ENCODE measurements at regions not wholly inside any gene's neighbourhood (a gene's known extent, or its start where the extent isn't known, plus 50 kb on each side); places are given as distances from the start of the nearest gene placed in this dataset.

GRCh38 chr18:10182009-10182624, 268.3 kb downstream of the VAPA start:
- no peaks in the 10 kb centered on the region for H3K9me3 ChIP-seq
- no peak for DNase-seq
- no peaks in the 10 kb centered on the region for H3K27me3 ChIP-seq
- H3K36me3 ChIP-seq: no peaks in the 10 kb centered on the region
- H3K4me3 ChIP-seq: no peak overlapping the region
- H3K27ac ChIP-seq: no peak overlapping the region
- no peaks in the 10 kb centered on the region for H3K4me1 ChIP-seq
- intact Hi-C loops (cut with DNase I): no loop called here
- no peak overlapping the region for H3K9ac ChIP-seq (ENCODE audit: low read depth in 2 of 2, low read length in 2 of 2)
- no peak for TF ChIP-seq CTCF (IDR thresholded peaks at IDR 0.05)

- no peaks in the 10 kb centered on the region for H3K27me3 ChIP-seq
- DNase-seq: no peak
- intact Hi-C loops (cut with DNase I): no loop called here
- no peaks in the 10 kb centered on the region for H3K36me3 ChIP-seq
- no peak overlapping the region for H3K4me3 ChIP-seq
- H3K4me1 ChIP-seq: no peaks in the 10 kb centered on the region
- TF ChIP-seq CTCF (IDR thresholded peaks at IDR 0.05): no peak
- no peak overlapping the region for H3K27ac ChIP-seq
- no peak overlapping the region for H3K9ac ChIP-seq (ENCODE audit: low read depth in 2 of 2, low read length in 2 of 2)
- no peaks in the 10 kb centered on the region for H3K9me3 ChIP-seq
Observed at GRCh38 chr18:10184776-10185175, 269.7 kb upstream of the APCDD1 start.

GRCh38 chr18:10188971-10189810, 265.2 kb upstream of the APCDD1 start:
- Histone ChIP-seq H3K9ac (ENCODE audit: low read depth in 2 of 2, low read length in 2 of 2) (no peak overlapping the region), H3K27ac (no peak overlapping the region), H3K9me3 (no peaks in the 10 kb centered on the region), H3K4me1 (no peaks in the 10 kb centered on the region), H3K36me3 (no peaks in the 10 kb centered on the region), H3K27me3 (no peaks in the 10 kb centered on the region), H3K4me3 (no peak overlapping the region)
- intact Hi-C loops (cut with DNase I): no loop called here
- DNase-seq: no peak
- no peak for TF ChIP-seq CTCF (IDR thresholded peaks at IDR 0.05)

- Histone ChIP-seq H3K9me3 (no peaks in the 10 kb centered on the region), H3K27me3 (no peaks in the 10 kb centered on the region), H3K4me1 (no peaks in the 10 kb centered on the region), H3K9ac (ENCODE audit: low read depth in 2 of 2, low read length in 2 of 2) (no peak overlapping the region), H3K36me3 (no peaks in the 10 kb centered on the region), H3K27ac (no peak overlapping the region), H3K4me3 (no peak overlapping the region)
- DNase-seq: no peak
- no peak for TF ChIP-seq CTCF (IDR thresholded peaks at IDR 0.05)
- intact Hi-C loops (cut with DNase I): no loop called here
Observed at GRCh38 chr18:10190564-10190963, 263.9 kb upstream of the APCDD1 start.

GRCh38 chr18:10193444-10193843, 261.0 kb upstream of the APCDD1 start:
- no peak overlapping the region for H3K9ac ChIP-seq (ENCODE audit: low read depth in 2 of 2, low read length in 2 of 2)
- H3K27ac ChIP-seq: no peak overlapping the region
- TF ChIP-seq CTCF (IDR thresholded peaks at IDR 0.05): no peak
- no peak for DNase-seq
- intact Hi-C loops (cut with DNase I): no loop called here
- no peak overlapping the region for H3K4me3 ChIP-seq
- no peaks in the 10 kb centered on the region for H3K27me3 ChIP-seq
- no peaks in the 10 kb centered on the region for H3K9me3 ChIP-seq
- no peaks in the 10 kb centered on the region for H3K4me1 ChIP-seq
- H3K36me3 ChIP-seq: no peaks in the 10 kb centered on the region

All from colonic mucosa (tissue), 4 donors.